ENCODE measurements at regions not wholly inside any gene's neighbourhood (a gene's known extent, or its start where the extent isn't known, plus 50 kb on each side); places are given as distances from the start of the nearest gene placed in this dataset.

DNA sequence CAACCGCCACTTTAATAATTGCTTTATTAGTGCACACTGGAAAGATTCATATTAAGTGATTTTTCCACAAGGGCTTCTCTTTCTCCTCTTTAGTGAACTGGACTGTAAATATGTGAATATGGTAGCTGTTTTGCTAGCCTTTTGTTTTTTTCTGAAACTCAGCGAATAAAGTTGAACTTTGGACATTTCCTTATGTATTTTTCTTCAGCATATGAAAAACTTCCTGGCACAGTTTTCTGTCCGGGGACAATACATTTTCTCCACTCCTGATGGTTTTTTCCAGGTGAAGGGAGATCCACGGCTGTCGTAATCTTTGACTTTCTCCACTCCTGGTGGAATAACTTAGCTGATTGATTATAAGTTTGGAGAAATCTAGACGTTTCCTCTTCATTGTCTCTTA lies 457.4 kb upstream of the FAT1 start:
- no peak for DNase-seq (ENCODE audit: low read depth, low spot score)

- DNase-seq (ENCODE audit: low read depth, low spot score) = no peak
Measured at GRCh38 chr4:187183346-187183745, 459.7 kb upstream of the FAT1 start.

GRCh38 chr4:187183826-187184225 lies 460.2 kb upstream of the FAT1 start:
- DNase-seq (ENCODE audit: low read depth, low spot score) = no peak

DNA sequence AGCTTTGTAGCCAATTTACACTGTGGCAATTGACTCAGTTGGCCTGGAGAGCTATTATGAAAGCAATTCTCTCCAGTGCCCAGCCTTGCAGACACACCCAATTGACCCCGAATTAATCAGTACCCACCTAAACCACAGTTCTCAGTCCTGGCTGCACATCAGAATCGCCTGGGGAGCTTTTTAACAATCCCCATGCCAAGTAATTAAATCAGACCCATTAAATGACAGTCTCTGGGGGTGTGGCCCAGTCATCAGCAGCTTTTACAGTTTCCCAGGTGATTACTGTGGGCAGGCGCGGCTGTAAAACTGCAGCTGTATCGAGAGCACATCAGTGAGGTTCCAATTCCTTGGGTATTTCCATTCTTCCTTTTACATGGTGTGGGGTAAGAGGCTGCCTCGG lies 460.9 kb upstream of the FAT1 start:
- no peak for DNase-seq (ENCODE audit: low read depth, low spot score)

GRCh38 chr4:187188118-187188517 lies 464.5 kb upstream of the FAT1 start:
- DNase-seq (ENCODE audit: low read depth, low spot score) = no peak

DNA sequence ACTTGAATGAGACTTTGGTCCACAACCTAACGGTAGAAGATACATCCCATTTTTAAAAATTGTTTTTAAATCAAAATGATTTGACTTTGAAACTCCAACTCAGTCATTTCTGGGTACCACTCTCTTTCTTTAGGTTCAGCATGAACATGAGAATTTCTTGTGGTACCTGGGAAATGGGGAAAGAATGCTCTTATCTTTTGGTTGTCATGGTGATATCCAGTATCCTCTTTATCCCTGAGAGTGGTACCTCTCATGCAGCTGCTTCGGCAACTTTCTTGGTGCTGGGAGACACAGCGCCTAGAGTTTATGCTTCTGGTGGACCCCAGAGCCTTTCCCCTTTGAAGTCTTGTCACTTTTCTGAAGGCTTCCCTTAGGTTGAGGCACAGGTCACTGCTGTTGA lies 465.1 kb upstream of the FAT1 start:
- DNase-seq (ENCODE audit: low read depth, low spot score) = no peak

GRCh38 chr4:187190390-187190789 lies 466.7 kb upstream of the FAT1 start:
- DNase-seq (ENCODE audit: low read depth, low spot score) = no peak

DNA sequence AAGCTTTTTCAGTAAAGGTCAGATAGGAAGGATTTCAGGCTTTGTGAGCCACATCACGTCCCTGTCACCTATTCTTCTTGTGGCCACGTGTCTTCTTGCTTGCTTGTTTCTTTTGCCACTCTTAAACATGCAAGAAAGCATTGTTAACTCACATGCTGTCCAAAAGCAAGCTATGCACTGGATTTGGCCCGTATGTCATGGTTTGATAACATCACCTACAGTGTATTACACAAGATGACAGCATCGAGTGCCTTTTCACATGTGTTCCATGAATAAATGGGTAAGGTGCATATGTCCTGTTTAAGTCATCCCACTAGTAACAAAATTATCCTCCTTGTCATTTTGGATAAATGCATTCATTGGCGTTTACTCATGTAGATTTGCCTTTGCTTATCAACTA lies 468.0 kb upstream of the FAT1 start:
- DNase-seq (ENCODE audit: low read depth, low spot score) = no peak

- no peak for DNase-seq (ENCODE audit: low read depth, low spot score)
Measured at GRCh38 chr4:187192266-187192665, 468.6 kb upstream of the FAT1 start.

- DNase-seq (ENCODE audit: low read depth, low spot score) = no peak
Measured at GRCh38 chr4:187193141-187193540, 469.5 kb upstream of the FAT1 start.

DNA sequence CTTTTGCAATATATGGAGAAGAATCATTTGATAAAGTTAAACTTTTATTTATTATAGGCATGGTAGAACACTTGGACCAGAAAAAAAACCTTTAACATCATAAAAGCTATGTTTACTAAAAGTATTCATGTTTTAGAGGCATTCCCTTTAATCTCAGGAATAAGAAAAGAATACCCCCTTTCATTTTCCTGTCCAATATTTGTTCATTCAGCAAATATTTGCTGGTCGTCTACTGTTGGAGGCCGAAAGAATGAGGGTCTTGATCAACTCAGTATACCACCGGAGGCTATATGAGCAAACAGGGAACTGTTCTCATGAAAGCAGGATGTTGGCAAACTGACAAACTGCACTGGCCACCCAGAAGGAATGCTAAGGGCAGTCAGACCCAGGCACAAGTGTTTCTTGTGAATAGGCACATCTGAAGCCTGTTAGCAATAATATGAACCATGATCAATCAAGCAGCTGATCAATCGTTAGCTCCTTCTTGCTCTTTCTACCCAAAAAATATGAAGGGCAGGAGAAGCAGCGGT lies 480.8 kb upstream of the FAT1 start:
- no peak for DNase-seq (ENCODE audit: low read depth, low spot score)

- no peak for DNase-seq (ENCODE audit: low read depth, low spot score)
Measured at GRCh38 chr4:187207931-187208330, 484.3 kb upstream of the FAT1 start.

GRCh38 chr4:187208651-187209050 lies 485.0 kb upstream of the FAT1 start:
- DNase-seq (ENCODE audit: low read depth, low spot score) = no peak

DNA sequence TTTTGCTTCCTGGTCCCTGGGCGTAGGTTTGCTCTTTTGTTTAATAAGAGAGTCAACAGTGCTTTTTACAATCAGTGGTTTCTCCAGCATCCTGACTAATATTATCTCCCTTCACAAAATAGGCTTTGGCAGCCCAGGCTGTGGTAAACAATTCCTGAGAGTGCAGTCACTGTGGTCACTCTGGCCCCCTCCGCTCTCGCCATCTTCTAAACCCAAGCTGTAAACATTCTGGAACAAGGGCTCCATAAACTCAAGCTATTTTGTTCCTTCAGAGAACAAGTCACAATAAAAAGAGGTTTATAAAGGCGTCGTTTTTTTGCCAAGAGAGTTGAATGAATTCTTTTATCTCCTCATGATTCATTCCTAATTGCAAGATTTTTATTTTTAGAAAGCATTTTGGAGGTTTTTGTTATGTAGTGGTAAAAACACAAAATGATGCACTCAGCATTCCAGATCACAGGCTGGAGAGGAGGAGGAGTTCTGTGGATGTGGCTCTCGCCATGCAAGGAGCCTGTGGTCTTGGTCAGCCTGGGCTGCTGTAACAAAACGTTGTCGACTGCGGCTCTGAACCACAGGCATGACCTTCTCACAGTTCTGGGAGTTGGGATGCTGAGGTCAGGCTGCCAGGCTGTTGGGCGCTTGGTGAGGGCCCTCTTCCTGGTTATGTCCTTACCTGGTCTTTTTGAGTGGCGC lies 486.4 kb upstream of the FAT1 start:
- DNase-seq (ENCODE audit: low read depth, low spot score) = no peak

- DNase-seq (ENCODE audit: low read depth, low spot score) = no peak
Measured at GRCh38 chr4:187212446-187213080, 488.9 kb upstream of the FAT1 start.

GRCh38 chr4:187215438-187215837 lies 491.8 kb upstream of the FAT1 start:
- no peak for DNase-seq (ENCODE audit: low read depth, low spot score)

GRCh38 chr4:187218705-187219245 lies 495.1 kb upstream of the FAT1 start:
- DNase-seq (ENCODE audit: low read depth, low spot score) = no peak

GRCh38 chr4:187224560-187224959 lies 500.9 kb upstream of the FAT1 start:
- DNase-seq (ENCODE audit: low read depth, low spot score) = no peak

- no peak for DNase-seq (ENCODE audit: low read depth, low spot score)
Measured at GRCh38 chr4:187227907-187228704, 504.4 kb upstream of the FAT1 start.

DNA sequence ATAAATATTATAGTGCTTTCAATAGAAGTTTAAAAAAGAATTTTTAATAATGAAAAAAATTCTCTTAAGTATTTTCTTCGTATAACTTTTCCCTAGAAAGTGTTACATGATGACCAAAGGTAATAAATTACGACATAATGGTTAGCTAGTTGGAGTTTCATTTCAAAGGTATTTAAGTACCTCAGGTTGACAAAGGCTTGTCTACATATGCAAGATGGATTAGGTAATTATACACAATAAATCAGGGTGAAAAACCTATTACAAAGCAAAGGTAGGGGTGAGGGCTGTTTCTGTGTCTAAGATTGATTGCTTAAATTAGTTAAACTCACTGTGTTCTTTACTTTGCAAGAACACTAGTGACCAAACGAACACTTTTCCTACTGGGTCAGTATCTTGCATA lies 508.5 kb upstream of the FAT1 start:
- no peak for DNase-seq (ENCODE audit: low read depth, low spot score)

GRCh38 chr4:187232796-187233195 lies 509.1 kb upstream of the FAT1 start:
- no peak for DNase-seq (ENCODE audit: low read depth, low spot score)

DNA sequence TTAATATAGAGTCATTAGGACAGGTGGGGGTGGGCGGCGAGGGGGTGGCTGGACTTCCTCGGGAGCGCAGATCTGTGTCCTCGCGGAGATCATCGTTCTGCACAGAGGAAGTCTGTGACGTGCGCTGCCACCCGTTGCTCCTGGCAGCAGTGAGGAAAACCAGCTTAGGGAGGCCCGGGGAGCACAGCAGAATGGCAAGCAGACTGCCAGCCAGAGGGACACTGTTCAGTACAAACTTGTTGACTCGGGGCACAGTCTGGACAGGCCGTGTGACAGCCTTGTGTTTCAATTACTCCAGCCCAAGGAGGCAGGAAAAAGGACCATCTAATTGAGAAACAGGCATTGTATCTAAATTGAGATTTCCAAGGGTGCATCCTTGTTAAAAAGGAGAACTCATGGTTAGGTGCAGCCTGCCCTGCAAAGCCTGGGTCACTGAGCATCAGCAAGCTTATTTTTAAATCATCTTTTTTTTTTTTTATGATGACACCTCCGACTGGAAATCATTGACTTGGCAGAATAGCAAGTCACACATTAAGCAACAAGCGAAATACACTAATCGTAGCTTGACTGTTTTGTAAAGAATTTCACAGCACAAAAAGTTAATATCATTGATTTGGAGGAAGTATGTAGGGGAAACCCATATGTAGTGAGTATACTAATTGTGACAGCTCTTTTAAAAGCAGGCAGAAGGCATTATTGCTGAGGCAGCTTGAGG lies 512.0 kb upstream of the FAT1 start:
- no peak for DNase-seq (ENCODE audit: low read depth, low spot score)

All from iPS DF 19.7 (cell line).